HepG2 (cell line): ENCODE measurements at regions not wholly inside any gene's neighbourhood (a gene's known extent, or its start where the extent isn't known, plus 50 kb on each side); places are given as distances from the start of the nearest gene placed in this dataset.
A peak's percentile ranks its signal among the peaks of the same experiment; 100 is the strongest.

Experiments used
- AKNA ChIP-seq: sonication (generic); formaldehyde crosslinking; IDR thresholded peaks from 2 replicates; pipeline ENCODE4 v1.4.0; 2020; ENCODE audit warnings: missing genetic modification reagents, borderline replicate concordance
- ATF7 ChIP-seq, 2 experiments: fragments of 450-650 bp in 1 of 2; sonication (generic) in 1 of 2; formaldehyde crosslinking in 1 of 2; IDR thresholded peaks; 2 replicates each; pipeline versions ENCODE4 v1.4.0 to v1.6.1; 2016 to 2020; ENCODE audit warnings: antibody characterized with exemption in 1 of 2, mild to moderate bottlenecking in 1 of 2, missing genetic modification reagents in 1 of 2
- BRCA1 ChIP-seq: sonication (generic); formaldehyde crosslinking; IDR thresholded peaks from 2 replicates; pipeline ENCODE4 v1.4.0; 2020; ENCODE audit warnings: missing genetic modification reagents
- CCDC6 ChIP-seq: sonication (generic); formaldehyde crosslinking; IDR thresholded peaks from 2 replicates; pipeline ENCODE4 v1.8.1; 2022; ENCODE audit warnings: mild to moderate bottlenecking, missing genetic modification reagents, moderate library complexity
- HDAC2 ChIP-seq: sonication (generic); formaldehyde crosslinking; IDR thresholded peaks from 2 replicates; pipeline ENCODE4 v1.4.0; 2020; ENCODE audit warnings: missing genetic modification reagents
- HOXD1 ChIP-seq: sonication (generic); formaldehyde crosslinking; IDR thresholded peaks from 2 replicates; pipeline ENCODE4 v1.5.0; 2020; ENCODE audit warnings: missing genetic modification reagents
- KDM1A ChIP-seq: IDR thresholded peaks from 2 replicates; pipeline ENCODE4 v1.6.1; 2016; ENCODE audit warnings: missing compliant biosample characterization
- KDM2A ChIP-seq: sonication (generic); formaldehyde crosslinking; IDR thresholded peaks from 2 replicates; pipeline ENCODE4 v1.4.0; 2020; ENCODE audit warnings: low read depth, missing genetic modification reagents, borderline replicate concordance
- KDM5B ChIP-seq: sonication (generic); formaldehyde crosslinking; IDR thresholded peaks from 2 replicates; pipeline ENCODE4 v1.4.0; 2020; ENCODE audit warnings: missing genetic modification reagents, mild to moderate bottlenecking, borderline replicate concordance
- MED1 ChIP-seq: sonication (generic); formaldehyde crosslinking; IDR thresholded peaks from 2 replicates; pipeline ENCODE4 v1.4.0; 2020; ENCODE audit warnings: missing genetic modification reagents
- NFKBIZ ChIP-seq: IDR thresholded peaks from 2 replicates; pipeline ENCODE4 v1.6.1; 2018; ENCODE audit warnings: missing genetic modification reagents, missing compliant biosample characterization
- PAWR ChIP-seq: sonication (generic); formaldehyde crosslinking; IDR thresholded peaks from 2 replicates; pipeline ENCODE4 v1.4.0; 2020; ENCODE audit warnings: missing genetic modification reagents, mild to moderate bottlenecking, borderline replicate concordance
- SMARCE1 ChIP-seq: fragments of 450-650 bp; IDR thresholded peaks from 2 replicates; pipeline ENCODE4 v1.6.1; 2017; ENCODE audit warnings: borderline replicate concordance
- SOX5 ChIP-seq: IDR thresholded peaks from 2 replicates; pipeline ENCODE4 v1.6.1; 2016; ENCODE audit warnings: borderline replicate concordance
- THAP8 ChIP-seq: sonication (generic); formaldehyde crosslinking; IDR thresholded peaks from 2 replicates; pipeline ENCODE4 v1.5.1; 2020; ENCODE audit warnings: missing genetic modification reagents, mild to moderate bottlenecking, borderline replicate concordance
- THYN1 ChIP-seq: sonication (generic); formaldehyde crosslinking; IDR thresholded peaks from 2 replicates; pipeline ENCODE4 v1.8.1; 2023; ENCODE audit warnings: low read depth, mild to moderate bottlenecking, moderate library complexity, missing genetic modification reagents, borderline replicate concordance
- ZBTB38 ChIP-seq: sonication (generic); formaldehyde crosslinking; IDR thresholded peaks from 2 replicates; pipeline ENCODE4 v1.5.1; 2020; ENCODE audit warnings: mild to moderate bottlenecking, missing genetic modification reagents
- ZBTB39 ChIP-seq: sonication (generic); formaldehyde crosslinking; IDR thresholded peaks from 2 replicates; pipeline ENCODE4 v1.5.0; 2020; ENCODE audit warnings: missing genetic modification reagents
- ZEB1 ChIP-seq: IDR thresholded peaks from 2 replicates; pipeline ENCODE4 v1.6.1; 2012; ENCODE audit warnings: mild to moderate bottlenecking, low read depth, inconsistent platforms; ENCODE audit not compliant: insufficient replicate concordance
- ZGPAT ChIP-seq: IDR thresholded peaks from 2 replicates; pipeline ENCODE4 v1.6.1; 2016; ENCODE audit warnings: mild to moderate bottlenecking
- ZNF274 ChIP-seq: sonication (generic); formaldehyde crosslinking; IDR thresholded peaks from 2 replicates; pipeline ENCODE4 v1.5.1; 2020; ENCODE audit warnings: mild to moderate bottlenecking, missing genetic modification reagents
- ZNF709 ChIP-seq: sonication (generic); formaldehyde crosslinking; IDR thresholded peaks from 2 replicates; pipeline ENCODE4 v1.5.0; 2020; ENCODE audit warnings: mild to moderate bottlenecking, missing genetic modification reagents
- ZNF83 ChIP-seq: sonication (generic); formaldehyde crosslinking; IDR thresholded peaks from 2 replicates; pipeline ENCODE4 v1.4.0; 2020; ENCODE audit warnings: missing genetic modification reagents, mild to moderate bottlenecking, borderline replicate concordance

GRCh38 chr1:3963554-3963953, 63.5 kb upstream of the C1orf174 start (continued):
- peak; percentile 52; the same call in 1 of the 2 replicates for TF ChIP-seq HDAC2 (CRISPR knock-in tag)
- no peak for TF ChIP-seq NFKBIZ (CRISPR knock-in tag)
- TF ChIP-seq SOX5 (CRISPR knock-in tag), result 0 out of 2 replicates have a peak, but pooled peaks have one; percentile 25
- no peak for TF ChIP-seq ZNF709
- no peak for TF ChIP-seq SMARCE1
- TF ChIP-seq KDM2A (CRISPR knock-in tag), result 0 out of 2 replicates have a peak, but pooled peaks have one; percentile 18
- no peak for TF ChIP-seq AKNA (CRISPR knock-in tag)
- TF ChIP-seq THAP8 (CRISPR knock-in tag), result no peak
- TF ChIP-seq ZNF274 (CRISPR knock-in tag), result no peak
- TF ChIP-seq BRCA1 (CRISPR knock-in tag), result no peak
- no peak for TF ChIP-seq PAWR (CRISPR knock-in tag)
- no peak for TF ChIP-seq ZEB1
- TF ChIP-seq ZBTB39, result no peak
- 0 out of 2 replicates have a peak, but pooled peaks have one; percentile 21 for TF ChIP-seq MED1 (CRISPR knock-in tag)
- TF ChIP-seq ZBTB38, result no peak
- TF ChIP-seq KDM1A (CRISPR knock-in tag), result no peak
- no peak for TF ChIP-seq ZGPAT (CRISPR knock-in tag)
- no peak for TF ChIP-seq THYN1 (CRISPR knock-in tag)
- TF ChIP-seq ZNF83 (CRISPR knock-in tag), result no peak
- TF ChIP-seq KDM5B (CRISPR knock-in tag), result 0 out of 2 replicates have a peak, but pooled peaks have one; percentile 29
- no peak for TF ChIP-seq CCDC6 (CRISPR knock-in tag)
- no peak for TF ChIP-seq HOXD1
- TF ChIP-seq ATF7 (IDR thresholded peaks at IDR 0.05), result no peak
- TF ChIP-seq ATF7 (CRISPR knock-in tag; IDR thresholded peaks at IDR 0.05), result no peak
